ENCODE measurements at regions not wholly inside any gene's neighbourhood (a gene's known extent, or its start where the extent isn't known, plus 50 kb on each side); places are given as distances from the start of the nearest gene placed in this dataset.

GRCh38 chr3:176870451-176870850 is 326.8 kb downstream of the TBL1XR1 start:
- no peak for DNase-seq (ENCODE audit: low spot score)
- TF ChIP-seq, protein P1, sequence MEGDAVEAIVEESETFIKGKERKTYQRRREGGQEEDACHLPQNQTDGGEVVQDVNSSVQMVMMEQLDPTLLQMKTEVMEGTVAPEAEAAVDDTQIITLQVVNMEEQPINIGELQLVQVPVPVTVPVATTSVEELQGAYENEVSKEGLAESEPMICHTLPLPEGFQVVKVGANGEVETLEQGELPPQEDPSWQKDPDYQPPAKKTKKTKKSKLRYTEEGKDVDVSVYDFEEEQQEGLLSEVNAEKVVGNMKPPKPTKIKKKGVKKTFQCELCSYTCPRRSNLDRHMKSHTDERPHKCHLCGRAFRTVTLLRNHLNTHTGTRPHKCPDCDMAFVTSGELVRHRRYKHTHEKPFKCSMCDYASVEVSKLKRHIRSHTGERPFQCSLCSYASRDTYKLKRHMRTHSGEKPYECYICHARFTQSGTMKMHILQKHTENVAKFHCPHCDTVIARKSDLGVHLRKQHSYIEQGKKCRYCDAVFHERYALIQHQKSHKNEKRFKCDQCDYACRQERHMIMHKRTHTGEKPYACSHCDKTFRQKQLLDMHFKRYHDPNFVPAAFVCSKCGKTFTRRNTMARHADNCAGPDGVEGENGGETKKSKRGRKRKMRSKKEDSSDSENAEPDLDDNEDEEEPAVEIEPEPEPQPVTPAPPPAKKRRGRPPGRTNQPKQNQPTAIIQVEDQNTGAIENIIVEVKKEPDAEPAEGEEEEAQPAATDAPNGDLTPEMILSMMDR (IDR thresholded peaks at IDR 0.05; ENCODE audit: borderline replicate concordance, control extremely low read depth, extremely low read depth, insufficient read depth, missing control alignments) = no peak
- in situ Hi-C loops (cut with MboI; ENCODE audit: low sequenced_read_pairs, unreplicated experiment) = no loop called here

DNA sequence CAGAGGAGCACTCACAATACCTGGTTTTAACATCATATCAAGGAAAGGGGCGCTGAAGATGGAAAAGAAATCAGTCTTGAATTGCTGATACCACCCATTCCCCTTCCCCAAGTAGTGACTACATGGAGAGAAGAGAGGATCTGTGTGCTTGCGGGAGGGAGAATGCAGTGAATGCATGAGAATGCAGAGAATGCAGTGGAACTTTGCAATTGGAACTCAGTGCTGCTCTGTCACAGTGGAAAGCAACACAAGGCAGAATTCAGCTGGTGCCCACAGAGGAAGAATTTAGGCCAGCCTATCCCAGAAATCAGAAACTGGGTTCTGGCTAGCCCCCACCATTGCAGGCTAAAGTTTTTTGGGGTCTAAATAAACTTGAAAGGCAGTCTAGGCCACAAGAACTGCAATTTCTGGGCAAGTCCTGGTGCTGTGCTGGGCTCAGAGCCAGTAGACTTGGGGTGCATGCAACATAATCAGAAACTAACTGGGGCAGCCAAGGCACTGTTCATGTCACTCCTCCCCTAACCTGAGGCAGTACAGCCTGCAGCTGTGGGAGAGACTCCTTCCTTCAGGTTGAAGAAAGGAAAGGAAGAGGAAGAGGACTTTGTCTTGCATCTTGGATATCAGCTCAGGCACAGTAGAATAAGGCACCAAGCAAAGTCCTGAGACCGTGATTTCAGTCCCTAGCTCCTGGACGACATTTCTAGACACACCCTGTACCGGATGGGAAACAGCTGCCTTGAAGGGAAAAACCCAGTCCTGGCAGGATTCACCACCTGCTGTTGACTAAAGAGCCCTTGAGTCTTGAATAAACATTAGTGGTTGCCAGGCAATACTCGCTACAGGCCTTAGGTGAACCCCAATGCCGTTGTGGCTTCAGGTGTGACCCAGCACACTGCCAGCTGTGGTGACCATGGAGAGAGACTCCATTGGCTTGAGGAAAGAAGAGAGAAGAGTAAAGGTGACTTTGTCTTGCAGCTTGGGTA is 329.3 kb downstream of the TBL1XR1 start:
- DNase-seq (ENCODE audit: low spot score) = no peak
- in situ Hi-C loops (cut with MboI; ENCODE audit: low sequenced_read_pairs, unreplicated experiment) = no loop called here
- TF ChIP-seq, protein P1 (IDR thresholded peaks at IDR 0.05; ENCODE audit: borderline replicate concordance, control extremely low read depth, extremely low read depth, insufficient read depth, missing control alignments) = no peak

DNA sequence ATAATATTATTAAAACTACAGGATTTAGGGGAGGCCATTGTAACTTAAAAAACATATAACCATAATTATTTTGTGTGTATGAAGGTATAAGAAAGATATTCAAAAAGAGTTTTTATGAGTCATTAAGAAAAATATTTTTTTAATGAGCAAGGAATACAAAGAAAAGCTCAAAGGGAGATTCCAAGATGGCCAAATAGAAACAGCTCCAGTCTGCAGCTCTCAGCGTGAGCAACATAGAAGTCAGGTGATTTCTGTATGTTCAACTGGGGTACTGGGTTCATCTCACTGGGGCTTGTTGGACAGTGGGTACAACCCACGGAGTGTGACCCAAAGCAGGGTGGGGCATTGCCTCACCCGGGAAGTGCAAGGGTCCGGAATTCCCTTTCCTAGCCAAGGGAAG is 336.1 kb downstream of the TBL1XR1 start:
- DNase-seq (ENCODE audit: low spot score) = no peak
- TF ChIP-seq, protein P1 (IDR thresholded peaks at IDR 0.05; ENCODE audit: borderline replicate concordance, control extremely low read depth, extremely low read depth, insufficient read depth, missing control alignments) = no peak
- in situ Hi-C loops (cut with MboI; ENCODE audit: low sequenced_read_pairs, unreplicated experiment) = no loop called here

DNA sequence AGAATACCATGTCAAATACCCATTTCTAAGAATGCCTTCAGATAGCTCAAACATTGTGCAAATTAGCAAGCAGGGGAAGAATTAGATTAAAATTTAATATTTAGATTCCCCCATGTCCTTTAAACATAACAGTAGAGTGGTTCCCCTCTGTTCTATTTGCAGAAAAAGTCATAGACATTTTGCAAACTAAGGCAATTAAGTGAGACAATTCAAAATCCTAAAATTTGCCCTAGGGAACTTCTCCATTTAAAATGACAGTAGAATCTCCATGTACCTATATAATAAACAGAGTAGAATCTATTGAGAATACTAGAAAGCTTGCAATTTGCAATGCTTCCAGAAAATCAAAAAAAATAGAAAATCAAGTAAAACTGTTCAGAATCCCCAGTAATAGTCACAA is 340.6 kb downstream of the TBL1XR1 start:
- no peak for DNase-seq (ENCODE audit: low spot score)
- TF ChIP-seq, protein P1 (IDR thresholded peaks at IDR 0.05; ENCODE audit: borderline replicate concordance, control extremely low read depth, extremely low read depth, insufficient read depth, missing control alignments) = no peak
- in situ Hi-C loops (cut with MboI; ENCODE audit: low sequenced_read_pairs, unreplicated experiment) = no loop called here

DNA sequence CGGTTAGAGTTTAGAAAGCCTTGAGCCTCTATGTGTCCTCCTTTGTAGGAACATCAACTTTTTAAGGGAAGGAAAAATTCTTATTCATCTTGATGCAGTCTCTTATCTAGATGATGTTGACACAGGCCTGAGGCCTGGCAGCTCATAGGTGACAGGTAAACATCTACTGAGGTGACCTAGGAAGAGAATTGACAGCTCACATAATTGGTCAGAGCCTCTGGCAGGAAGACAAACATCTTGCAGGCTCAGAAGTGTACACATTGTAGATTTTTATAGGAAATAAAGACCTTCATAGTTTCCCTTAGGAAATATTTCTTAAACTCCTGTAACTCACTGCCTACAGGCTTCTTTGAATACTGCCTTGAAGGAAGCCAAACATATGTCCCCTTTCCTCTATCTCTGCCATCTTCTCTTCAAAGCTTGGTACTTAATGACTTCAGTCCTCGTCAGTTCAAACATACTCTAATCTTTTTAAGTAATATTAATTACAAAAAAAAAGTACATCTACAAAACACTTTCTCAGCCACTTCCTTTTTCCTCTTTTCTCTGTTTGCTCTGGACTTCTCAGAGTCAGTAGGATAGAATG is 341.3 kb downstream of the TBL1XR1 start:
- DNase-seq (ENCODE audit: low spot score) = no peak
- TF ChIP-seq, protein P1 (IDR thresholded peaks at IDR 0.05; ENCODE audit: borderline replicate concordance, control extremely low read depth, extremely low read depth, insufficient read depth, missing control alignments) = no peak
- in situ Hi-C loops (cut with MboI; ENCODE audit: low sequenced_read_pairs, unreplicated experiment) = no loop called here

- no peak for DNase-seq (ENCODE audit: low spot score)
- TF ChIP-seq, protein P1 (IDR thresholded peaks at IDR 0.05; ENCODE audit: borderline replicate concordance, control extremely low read depth, extremely low read depth, insufficient read depth, missing control alignments) = no peak
- in situ Hi-C loops (cut with MboI; ENCODE audit: low sequenced_read_pairs, unreplicated experiment) = no loop called here
Observed at GRCh38 chr3:176855213-176855612, 342.1 kb downstream of the TBL1XR1 start.

All from GM13976 (cell line).